MM.1S (cell line): ENCODE measurements at regions not wholly inside any gene's neighbourhood (a gene's known extent, or its start where the extent isn't known, plus 50 kb on each side); places are given as distances from the start of the nearest gene placed in this dataset.

Experiments used
- EZH2 ChIP-seq: fragments of 300-600 bp; sonication (generic); optimal IDR thresholded peaks from 2 replicates; pipeline ENCODE3; 2017; ENCODE audit warnings: low read depth, mild to moderate bottlenecking, antibody characterized with exemption, low read length, mixed read lengths
- EZH2phosphoT487 ChIP-seq: fragments of 300-600 bp; sonication (generic); IDR thresholded peaks from 2 replicates; pipeline ENCODE4 v1.6.1; 2018; ENCODE audit warnings: antibody characterized with exemption, low read length
- TF ChIP-seq, protein P1 (sequence below): fragments of 300-600 bp; sonication (generic); IDR thresholded peaks from 2 replicates; pipeline ENCODE4 v1.5.1; 2016; ENCODE audit warnings: antibody characterized with exemption, low read length, mixed read lengths

DNA sequence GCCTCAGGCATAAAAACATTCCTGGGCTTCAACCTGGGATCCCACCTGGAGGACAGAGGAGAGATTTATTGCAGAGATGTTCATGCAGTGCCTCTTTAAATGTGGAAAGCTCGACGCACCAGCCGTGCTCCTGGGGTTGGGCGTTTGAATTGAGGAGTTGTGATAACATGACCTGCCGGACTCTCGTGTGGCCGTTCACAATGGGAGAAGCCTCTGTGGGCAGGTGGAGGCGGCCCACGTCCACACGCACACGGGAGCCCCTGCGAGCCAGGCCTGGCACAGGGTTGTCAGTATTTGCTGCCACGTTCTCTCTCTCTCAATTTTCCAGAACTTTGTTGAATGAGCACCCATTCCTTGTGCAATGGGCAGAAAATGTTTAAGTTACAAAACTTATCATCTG, 58.3 kb upstream of the PPARA start:
- TF ChIP-seq, protein P1, sequence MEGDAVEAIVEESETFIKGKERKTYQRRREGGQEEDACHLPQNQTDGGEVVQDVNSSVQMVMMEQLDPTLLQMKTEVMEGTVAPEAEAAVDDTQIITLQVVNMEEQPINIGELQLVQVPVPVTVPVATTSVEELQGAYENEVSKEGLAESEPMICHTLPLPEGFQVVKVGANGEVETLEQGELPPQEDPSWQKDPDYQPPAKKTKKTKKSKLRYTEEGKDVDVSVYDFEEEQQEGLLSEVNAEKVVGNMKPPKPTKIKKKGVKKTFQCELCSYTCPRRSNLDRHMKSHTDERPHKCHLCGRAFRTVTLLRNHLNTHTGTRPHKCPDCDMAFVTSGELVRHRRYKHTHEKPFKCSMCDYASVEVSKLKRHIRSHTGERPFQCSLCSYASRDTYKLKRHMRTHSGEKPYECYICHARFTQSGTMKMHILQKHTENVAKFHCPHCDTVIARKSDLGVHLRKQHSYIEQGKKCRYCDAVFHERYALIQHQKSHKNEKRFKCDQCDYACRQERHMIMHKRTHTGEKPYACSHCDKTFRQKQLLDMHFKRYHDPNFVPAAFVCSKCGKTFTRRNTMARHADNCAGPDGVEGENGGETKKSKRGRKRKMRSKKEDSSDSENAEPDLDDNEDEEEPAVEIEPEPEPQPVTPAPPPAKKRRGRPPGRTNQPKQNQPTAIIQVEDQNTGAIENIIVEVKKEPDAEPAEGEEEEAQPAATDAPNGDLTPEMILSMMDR: no peak
- no peak for TF ChIP-seq EZH2phosphoT487
- no peak for TF ChIP-seq EZH2
